ENCODE measurements at regions not wholly inside any gene's neighbourhood (a gene's known extent, or its start where the extent isn't known, plus 50 kb on each side); places are given as distances from the start of the nearest gene placed in this dataset.
"Not testable (repeated sequence)": the region's sequence is repeated elsewhere in the genome, so short reads cannot be mapped to it uniquely, and the experiment has no call there.

- DNase-seq (ENCODE audit: low read depth in 1 of 2, low spot score in 1 of 2), result peak in 1 of 2 donors; percentile 54
These were observed 129.4 kb downstream of the IBTK start for GRCh38 chr6:82118150-82118562.

GRCh38 chr6:82114748-82115147 is 132.8 kb downstream of the IBTK start:
- Histone ChIP-seq H3K4me1 (ENCODE audit: low read depth) (peaks cover 12% of the 10 kb centered on the region), H3K36me3 (no peaks in the 10 kb centered on the region), H3K4me3 (no peak overlapping the region), H3K9me3 (ENCODE audit: low read depth) (no peaks in the 10 kb centered on the region), H3K27ac (no peak overlapping the region), H3K27me3 (no peaks in the 10 kb centered on the region)
- TF ChIP-seq CTCF (IDR thresholded peaks at IDR 0.05; ENCODE audit: low read depth, low read length), result no peak
- no peak for DNase-seq (ENCODE audit: low read depth in 1 of 2, low spot score in 1 of 2)

More at GRCh38 chr6:82118150-82118562, 129.4 kb downstream of the IBTK start:
- Histone ChIP-seq H3K27me3 (no peaks in the 10 kb centered on the region), H3K4me1 (ENCODE audit: low read depth) (no peaks in the 10 kb centered on the region), H3K4me3 (no peak overlapping the region), H3K36me3 (no peaks in the 10 kb centered on the region), H3K9me3 (ENCODE audit: low read depth) (no peaks in the 10 kb centered on the region), H3K27ac (no peak overlapping the region)
- TF ChIP-seq CTCF (IDR thresholded peaks at IDR 0.05; ENCODE audit: low read depth, low read length), result no peak

- H3K9me3 ChIP-seq (ENCODE audit: low read depth), result no peaks in the 10 kb centered on the region
- no peak overlapping the region for H3K27ac ChIP-seq
- no peak for DNase-seq (ENCODE audit: low read depth in 1 of 2, low spot score in 1 of 2)
- H3K4me1 ChIP-seq (ENCODE audit: low read depth), result peaks cover 12% of the 10 kb centered on the region
- no peak overlapping the region for H3K4me3 ChIP-seq
- no peak for TF ChIP-seq CTCF (IDR thresholded peaks at IDR 0.05; ENCODE audit: low read depth, low read length)
- H3K36me3 ChIP-seq, result no peaks in the 10 kb centered on the region
- no peaks in the 10 kb centered on the region for H3K27me3 ChIP-seq
These were observed 134.3 kb downstream of the IBTK start for GRCh38 chr6:82113231-82113630.

GRCh38 chr6:82111818-82112217 is 135.7 kb downstream of the IBTK start:
- H3K9me3 ChIP-seq (ENCODE audit: low read depth), result no peaks in the 10 kb centered on the region
- H3K27ac ChIP-seq, result no peak overlapping the region
- DNase-seq (ENCODE audit: low read depth in 1 of 2, low spot score in 1 of 2), result no peak
- peaks cover 12% of the 10 kb centered on the region for H3K4me1 ChIP-seq (ENCODE audit: low read depth)
- H3K27me3 ChIP-seq, result no peaks in the 10 kb centered on the region
- no peak for TF ChIP-seq CTCF (IDR thresholded peaks at IDR 0.05; ENCODE audit: low read depth, low read length)
- no peaks in the 10 kb centered on the region for H3K36me3 ChIP-seq
- H3K4me3 ChIP-seq, result no peak overlapping the region

- Histone ChIP-seq H3K4me1 (ENCODE audit: low read depth) (peaks cover 12% of the 10 kb centered on the region), H3K27ac (no peak overlapping the region), H3K27me3 (no peaks in the 10 kb centered on the region), H3K9me3 (ENCODE audit: low read depth) (no peaks in the 10 kb centered on the region), H3K4me3 (no peak overlapping the region), H3K36me3 (no peaks in the 10 kb centered on the region)
- DNase-seq (ENCODE audit: low read depth in 1 of 2, low spot score in 1 of 2), result no peak
- no peak for TF ChIP-seq CTCF (IDR thresholded peaks at IDR 0.05; ENCODE audit: low read depth, low read length)
These were observed 136.4 kb downstream of the IBTK start for GRCh38 chr6:82111114-82111513.

GRCh38 chr6:82103171-82103570 is 144.4 kb downstream of the IBTK start:
- H3K36me3 ChIP-seq; H3K27me3 ChIP-seq; H3K4me1 ChIP-seq (ENCODE audit: low read depth); H3K27ac ChIP-seq; H3K4me3 ChIP-seq; DNase-seq (ENCODE audit: low read depth in 1 of 2, low spot score in 1 of 2); H3K9me3 ChIP-seq (ENCODE audit: low read depth): not testable (repeated sequence)

GRCh38 chr6:82101374-82102114 is 146.0 kb downstream of the IBTK start:
- not testable (repeated sequence) for H3K9me3 ChIP-seq (ENCODE audit: low read depth); H3K27me3 ChIP-seq; H3K4me3 ChIP-seq; H3K27ac ChIP-seq; H3K36me3 ChIP-seq; H3K4me1 ChIP-seq (ENCODE audit: low read depth); DNase-seq (ENCODE audit: low read depth in 1 of 2, low spot score in 1 of 2)

- not testable (repeated sequence) for H3K27ac ChIP-seq; H3K36me3 ChIP-seq; H3K9me3 ChIP-seq (ENCODE audit: low read depth); H3K27me3 ChIP-seq; DNase-seq (ENCODE audit: low read depth in 1 of 2, low spot score in 1 of 2); H3K4me1 ChIP-seq (ENCODE audit: low read depth); H3K4me3 ChIP-seq
These were observed 146.8 kb downstream of the IBTK start for GRCh38 chr6:82100763-82101162.
